Myocyte (in vitro differentiated cells): ENCODE measurements at regions not wholly inside any gene's neighbourhood (a gene's known extent, or its start where the extent isn't known, plus 50 kb on each side); places are given as distances from the start of the nearest gene placed in this dataset.
"Not testable (repeated sequence)": the region's sequence is repeated elsewhere in the genome, so short reads cannot be mapped to it uniquely, and the experiment has no call there.

Experiments used
- DNase-seq: peaks from one replicate; pipeline ENCODE4 v3.0.0-alpha.2; 2012; ENCODE audit warnings: low read depth

GRCh38 chr10:93127642-93128215 lies 54.0 kb downstream of the CYP26A1 start:
- DNase-seq = not testable (repeated sequence)

- DNase-seq = no peak
These were observed 58.3 kb downstream of the CYP26A1 start for GRCh38 chr10:93131986-93132385.

- no peak for DNase-seq
These were observed 64.6 kb downstream of the CYP26A1 start for GRCh38 chr10:93138113-93138870.

GRCh38 chr10:93139059-93139655 lies 65.5 kb downstream of the CYP26A1 start:
- no peak for DNase-seq

GRCh38 chr10:93142534-93142933 lies 68.8 kb downstream of the CYP26A1 start:
- DNase-seq = no peak

GRCh38 chr10:93143281-93143680 lies 69.6 kb downstream of the CYP26A1 start:
- DNase-seq = no peak

- no peak for DNase-seq
These were observed 72.6 kb downstream of the CYP26A1 start for GRCh38 chr10:93146336-93146735.

- no peak for DNase-seq
These were observed 73.6 kb downstream of the CYP26A1 start for GRCh38 chr10:93147281-93147680.

GRCh38 chr10:93148476-93148875 lies 74.8 kb downstream of the CYP26A1 start:
- no peak for DNase-seq

- DNase-seq = peak; percentile 12
These were observed 76.1 kb downstream of the CYP26A1 start for GRCh38 chr10:93149761-93150160.

- DNase-seq = no peak
These were observed 76.6 kb downstream of the CYP26A1 start for GRCh38 chr10:93150289-93150688.

GRCh38 chr10:93150990-93151547 lies 77.4 kb downstream of the CYP26A1 start:
- DNase-seq = no peak

GRCh38 chr10:93152136-93152535 lies 78.4 kb downstream of the CYP26A1 start:
- DNase-seq = peak; percentile 32

GRCh38 chr10:93154531-93154930 lies 80.8 kb downstream of the CYP26A1 start:
- DNase-seq = no peak

GRCh38 chr10:93160140-93160539 lies 86.4 kb downstream of the CYP26A1 start:
- no peak for DNase-seq

GRCh38 chr10:93160829-93161228 lies 87.1 kb downstream of the CYP26A1 start:
- peak; percentile 42 for DNase-seq

GRCh38 chr10:93165367-93165766 lies 91.7 kb downstream of the CYP26A1 start:
- peak; percentile 51 for DNase-seq

GRCh38 chr10:93166134-93166533 lies 92.4 kb downstream of the CYP26A1 start:
- DNase-seq = no peak

- no peak for DNase-seq
These were observed 98.1 kb downstream of the CYP26A1 start for GRCh38 chr10:93171837-93172236.

- no peak for DNase-seq
These were observed 100.5 kb downstream of the CYP26A1 start for GRCh38 chr10:93173967-93174845.

- no peak for DNase-seq
These were observed 101.8 kb downstream of the CYP26A1 start for GRCh38 chr10:93175490-93175889.
